ENCODE measurements at regions not wholly inside any gene's neighbourhood (a gene's known extent, or its start where the extent isn't known, plus 50 kb on each side); places are given as distances from the start of the nearest gene placed in this dataset.

- no peak for TF ChIP-seq FOXM1 (IDR thresholded peaks at IDR 0.05; ENCODE audit: borderline replicate concordance, low read depth)
- TF ChIP-seq TEAD4 (IDR thresholded peaks at IDR 0.05): no peak
- no peak for TF ChIP-seq MAX (IDR thresholded peaks at IDR 0.05)
- TF ChIP-seq REST (IDR thresholded peaks at IDR 0.05; ENCODE audit: low read depth): no peak
- no peak for TF ChIP-seq YY1 (IDR thresholded peaks at IDR 0.05; ENCODE audit: low read depth)
- TF ChIP-seq USF1 (IDR thresholded peaks at IDR 0.05): no peak
- no peak for TF ChIP-seq EGR1 (IDR thresholded peaks at IDR 0.05)
- TF ChIP-seq CEBPB (IDR thresholded peaks at IDR 0.05): no peak
- no peak for TF ChIP-seq ZBTB7A (IDR thresholded peaks at IDR 0.05; ENCODE audit: low read depth)
- TF ChIP-seq TAF1 (IDR thresholded peaks at IDR 0.05; ENCODE audit: low read depth): no peak
- TF ChIP-seq RAD21 (IDR thresholded peaks at IDR 0.05; ENCODE audit: low read depth): no peak
- TF ChIP-seq NFIC (IDR thresholded peaks at IDR 0.05): no peak
- TF ChIP-seq CREB1 (IDR thresholded peaks at IDR 0.05; ENCODE audit: low read depth): no peak
- TF ChIP-seq TCF12 (IDR thresholded peaks at IDR 0.05; ENCODE audit: low read depth): no peak
- TF ChIP-seq EP300 (IDR thresholded peaks at IDR 0.05; ENCODE audit: borderline replicate concordance): no peak
Measured at GRCh38 chr21:25398630-25399029, 208.7 kb downstream of the MRPL39 start.

- TF ChIP-seq TAF1 (IDR thresholded peaks at IDR 0.05; ENCODE audit: low read depth): no peak
- no peak for TF ChIP-seq CREB1 (IDR thresholded peaks at IDR 0.05; ENCODE audit: low read depth)
- no peak for TF ChIP-seq TEAD4 (IDR thresholded peaks at IDR 0.05)
- TF ChIP-seq REST (IDR thresholded peaks at IDR 0.05; ENCODE audit: low read depth): no peak
- no peak for TF ChIP-seq NFIC (IDR thresholded peaks at IDR 0.05)
- no peak for TF ChIP-seq YY1 (IDR thresholded peaks at IDR 0.05; ENCODE audit: low read depth)
Measured at GRCh38 chr21:25396135-25396711, 211.1 kb downstream of the MRPL39 start.

GRCh38 chr21:25391777-25392176, 215.5 kb downstream of the MRPL39 start:
- TF ChIP-seq EP300 (IDR thresholded peaks at IDR 0.05; ENCODE audit: borderline replicate concordance) (no peak), RAD21 (IDR thresholded peaks at IDR 0.05; ENCODE audit: low read depth) (no peak), USF1 (IDR thresholded peaks at IDR 0.05) (no peak), TEAD4 (IDR thresholded peaks at IDR 0.05) (no peak), CEBPB (IDR thresholded peaks at IDR 0.05) (no peak), CREB1 (IDR thresholded peaks at IDR 0.05; ENCODE audit: low read depth) (no peak), REST (IDR thresholded peaks at IDR 0.05; ENCODE audit: low read depth) (no peak), EGR1 (IDR thresholded peaks at IDR 0.05) (no peak), MAX (IDR thresholded peaks at IDR 0.05) (no peak), YY1 (IDR thresholded peaks at IDR 0.05; ENCODE audit: low read depth) (no peak), FOXM1 (IDR thresholded peaks at IDR 0.05; ENCODE audit: borderline replicate concordance, low read depth) (no peak), ZBTB7A (IDR thresholded peaks at IDR 0.05; ENCODE audit: low read depth) (no peak), TCF12 (IDR thresholded peaks at IDR 0.05; ENCODE audit: low read depth) (no peak), NFIC (IDR thresholded peaks at IDR 0.05) (no peak), TAF1 (IDR thresholded peaks at IDR 0.05; ENCODE audit: low read depth) (no peak)

GRCh38 chr21:25390701-25391100, 216.6 kb downstream of the MRPL39 start:
- no peak for TF ChIP-seq TAF1 (IDR thresholded peaks at IDR 0.05; ENCODE audit: low read depth)
- no peak for TF ChIP-seq NFIC (IDR thresholded peaks at IDR 0.05)

- TF ChIP-seq TAF1 (IDR thresholded peaks at IDR 0.05; ENCODE audit: low read depth) (no peak), YY1 (IDR thresholded peaks at IDR 0.05; ENCODE audit: low read depth) (no peak), TEAD4 (IDR thresholded peaks at IDR 0.05) (no peak), EP300 (IDR thresholded peaks at IDR 0.05; ENCODE audit: borderline replicate concordance) (no peak), CEBPB (IDR thresholded peaks at IDR 0.05) (no peak), TCF12 (IDR thresholded peaks at IDR 0.05; ENCODE audit: low read depth) (no peak), CREB1 (IDR thresholded peaks at IDR 0.05; ENCODE audit: low read depth) (no peak)
Measured at GRCh38 chr21:25387665-25388064, 219.6 kb downstream of the MRPL39 start.
